ENCODE measurements at regions not wholly inside any gene's neighbourhood (a gene's known extent, or its start where the extent isn't known, plus 50 kb on each side); places are given as distances from the start of the nearest gene placed in this dataset.

DNA sequence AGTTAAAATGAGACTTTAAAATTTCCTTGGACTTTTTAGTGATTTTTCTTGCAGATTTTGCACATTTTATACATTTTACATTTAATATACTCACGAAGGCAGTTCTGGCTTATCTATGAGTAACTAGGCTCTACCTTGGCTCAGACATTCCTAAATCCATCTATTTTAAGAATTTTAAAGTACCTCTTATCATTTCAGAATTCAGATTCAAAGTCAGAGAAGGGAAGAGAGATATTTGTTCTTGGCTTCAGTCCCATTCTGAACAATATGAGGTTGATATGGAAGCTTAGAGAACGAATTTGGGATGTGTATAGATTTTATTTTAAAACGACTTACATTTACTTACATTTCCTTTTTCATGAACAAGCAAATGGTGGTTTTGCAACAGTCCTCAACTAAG, 230.2 kb downstream of the LMO4 start:
- Histone ChIP-seq H3K27me3 (replicated peaks; ENCODE audit: insufficient read depth, low read depth, low read length, poor library complexity) (no peaks in the 10 kb centered on the region), H3K4me3 (ENCODE audit: low read depth, low read length, poor library complexity, severe bottlenecking) (no peak overlapping the region), H3K4me1 (ENCODE audit: insufficient read depth, low read length, poor library complexity, severe bottlenecking) (no peaks in the 10 kb centered on the region), H3K9me3 (ENCODE audit: low read depth, low read length, poor library complexity, severe bottlenecking) (no peaks in the 10 kb centered on the region), H3K27ac (ENCODE audit: low read depth, low read length, poor library complexity, severe bottlenecking) (no peak overlapping the region), H3K36me3 (ENCODE audit: insufficient read depth, low read length, poor library complexity, severe bottlenecking) (no peaks in the 10 kb centered on the region)
- intact Hi-C loops (cut with micrococcal nuclease; ENCODE audit: unreplicated experiment) = no loop called here
- no peak for DNase-seq (ENCODE audit: low spot score)
- TF ChIP-seq CTCF (conservative IDR thresholded peaks at IDR 0.05; ENCODE audit: low read depth, low read length) (no peak), EZH2 (IDR thresholded peaks at IDR 0.05; ENCODE audit: borderline replicate concordance, low read depth, low read length, poor library complexity, severe bottlenecking) (no peak)
- CTCF ChIA-PET = no interaction called here
- POLR2A ChIA-PET (ENCODE audit: low non-redundant PET) = no interaction called here
- no TSS peak for BruUV-seq (replicated peaks)

- ChIA-PET POLR2A (ENCODE audit: low non-redundant PET) (no interaction called here), CTCF (no interaction called here)
- BruUV-seq (replicated peaks) = no TSS peak
- H3K4me1 ChIP-seq (ENCODE audit: insufficient read depth, low read length, poor library complexity, severe bottlenecking) = no peaks in the 10 kb centered on the region
- no peaks in the 10 kb centered on the region for H3K27me3 ChIP-seq (replicated peaks; ENCODE audit: insufficient read depth, low read depth, low read length, poor library complexity)
- H3K27ac ChIP-seq (ENCODE audit: low read depth, low read length, poor library complexity, severe bottlenecking) = no peak overlapping the region
- intact Hi-C loops (cut with micrococcal nuclease; ENCODE audit: unreplicated experiment) = no loop called here
- TF ChIP-seq CTCF (conservative IDR thresholded peaks at IDR 0.05; ENCODE audit: low read depth, low read length) (no peak), EZH2 (IDR thresholded peaks at IDR 0.05; ENCODE audit: borderline replicate concordance, low read depth, low read length, poor library complexity, severe bottlenecking) (no peak)
- DNase-seq (ENCODE audit: low spot score) = no peak
- no peaks in the 10 kb centered on the region for H3K36me3 ChIP-seq (ENCODE audit: insufficient read depth, low read length, poor library complexity, severe bottlenecking)
- no peak overlapping the region for H3K4me3 ChIP-seq (ENCODE audit: low read depth, low read length, poor library complexity, severe bottlenecking)
- no peaks in the 10 kb centered on the region for H3K9me3 ChIP-seq (ENCODE audit: low read depth, low read length, poor library complexity, severe bottlenecking)
These were observed 231.5 kb downstream of the LMO4 start for GRCh38 chr1:87560137-87560536.

DNA sequence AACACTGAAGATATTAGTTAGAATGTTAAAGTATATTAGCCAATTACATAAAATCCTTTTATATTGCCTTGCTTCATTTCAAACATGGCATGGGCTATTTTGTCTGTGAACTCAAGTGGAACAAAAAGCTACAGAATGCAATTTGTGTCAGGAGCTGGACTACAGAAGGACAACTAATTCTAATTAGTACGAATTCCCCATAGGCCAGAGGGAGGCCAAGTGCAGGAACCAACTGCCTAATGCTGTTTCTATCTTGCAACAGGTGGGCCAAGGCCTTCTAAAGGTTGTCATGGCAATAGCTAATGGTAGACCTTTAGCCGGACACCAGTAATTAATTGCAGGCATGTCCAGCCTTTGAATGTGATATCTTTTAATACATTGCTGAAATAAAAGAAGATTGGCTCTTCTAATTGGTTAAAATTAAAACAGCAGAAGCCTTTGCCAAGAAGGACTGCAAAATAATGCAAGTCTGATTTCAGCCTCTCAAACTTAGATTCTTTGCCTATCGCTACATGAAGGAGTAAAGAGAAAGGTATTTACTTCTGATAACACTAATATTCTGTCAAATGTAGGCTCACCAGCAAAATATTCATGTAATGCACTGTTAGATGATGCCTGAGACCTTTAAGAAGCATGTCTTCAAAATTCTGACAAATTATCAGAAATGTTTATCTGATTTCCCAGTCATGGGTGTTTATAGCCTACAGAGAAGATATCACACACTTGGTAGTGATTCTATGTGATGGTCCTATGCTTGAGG, 232.1 kb downstream of the LMO4 start:
- BruUV-seq (replicated peaks) = no TSS peak
- CTCF ChIA-PET = no interaction called here
- TF ChIP-seq EZH2 (IDR thresholded peaks at IDR 0.05; ENCODE audit: borderline replicate concordance, low read depth, low read length, poor library complexity, severe bottlenecking) (no peak), CTCF (conservative IDR thresholded peaks at IDR 0.05; ENCODE audit: low read depth, low read length) (no peak)
- no peaks in the 10 kb centered on the region for H3K27me3 ChIP-seq (replicated peaks; ENCODE audit: insufficient read depth, low read depth, low read length, poor library complexity)
- POLR2A ChIA-PET (ENCODE audit: low non-redundant PET) = no interaction called here
- intact Hi-C loops (cut with micrococcal nuclease; ENCODE audit: unreplicated experiment) = no loop called here
- no peaks in the 10 kb centered on the region for H3K4me1 ChIP-seq (ENCODE audit: insufficient read depth, low read length, poor library complexity, severe bottlenecking)
- DNase-seq (ENCODE audit: low spot score) = no peak
- H3K27ac ChIP-seq (ENCODE audit: low read depth, low read length, poor library complexity, severe bottlenecking) = no peak overlapping the region
- no peak overlapping the region for H3K4me3 ChIP-seq (ENCODE audit: low read depth, low read length, poor library complexity, severe bottlenecking)
- no peaks in the 10 kb centered on the region for H3K9me3 ChIP-seq (ENCODE audit: low read depth, low read length, poor library complexity, severe bottlenecking)
- no peaks in the 10 kb centered on the region for H3K36me3 ChIP-seq (ENCODE audit: insufficient read depth, low read length, poor library complexity, severe bottlenecking)

Measured in A673 (cell line).